IMR-90 (cell line): ENCODE measurements at regions not wholly inside any gene's neighbourhood (a gene's known extent, or its start where the extent isn't known, plus 50 kb on each side); places are given as distances from the start of the nearest gene placed in this dataset.

Experiments used
- ATAC-seq: fragments of 200-7000 bp; cut with Tn5 transposase; 2 replicates; pipeline ENCODE4 v1.9.1; 2020; ENCODE audit warnings: low read depth, mild to moderate bottlenecking, moderate library complexity
- BruUV-seq: library from RNA; stranded (reverse); fragments of 400-500 nt; replicated peaks from 2 replicates; lab custom pipeline; 2021; lab: Mats Ljungman, UMichigan
- CTCF ChIA-PET: fragments of 300-600 bp; formaldehyde crosslinking; extraction: SDS; loops from one replicate; lab custom pipeline; 2021; ENCODE audit warnings: antibody characterized with exemption; lab: Yijun Ruan, JAX
- POLR2A ChIA-PET: fragments of 300-600 bp; sonication (Branson Sonifier 250); formaldehyde crosslinking; loops from one replicate; lab custom pipeline; 2022; ENCODE audit warnings: antibody characterized with exemption; ENCODE audit not compliant: unreplicated experiment; lab: Charles Lee
- DNase-seq: peaks from one replicate; pipeline ENCODE4 v3.0.0; 2013
- H2AFZ ChIP-seq: replicated peaks from 2 replicates; pipeline ENCODE3; 2013; ENCODE audit warnings: low read length, mild to moderate bottlenecking; ENCODE audit not compliant: poor library complexity
- H2AK5ac ChIP-seq: 2 replicates; pipeline ENCODE4 v1.6.1; 2013; ENCODE audit warnings: low read depth, low read length, inconsistent platforms
- H2AK9ac ChIP-seq: replicated peaks from 2 replicates; pipeline ENCODE3; 2013; ENCODE audit warnings: mild to moderate bottlenecking, low read depth, low read length, moderate library complexity; ENCODE audit not compliant: poor library complexity
- H2BK120ac ChIP-seq: 2 replicates; pipeline ENCODE4 v1.6.1; 2013; ENCODE audit warnings: low read depth, low read length, inconsistent platforms
- H2BK15ac ChIP-seq: 3 replicates; pipeline ENCODE4 v1.6.1; 2013; ENCODE audit warnings: low read depth, low read length, inconsistent platforms
- H2BK20ac ChIP-seq: 2 replicates; pipeline ENCODE4 v1.6.1; 2013; ENCODE audit warnings: low read depth, mild to moderate bottlenecking, inconsistent platforms, low read length, moderate library complexity
- H2BK5ac ChIP-seq: 2 replicates; pipeline ENCODE4 v1.6.1; 2013; ENCODE audit warnings: mild to moderate bottlenecking, low read depth, low read length, inconsistent platforms; ENCODE audit not compliant: poor library complexity, severe bottlenecking
- H3K14ac ChIP-seq: replicated peaks from 2 replicates; pipeline ENCODE4 v1.6.1; 2013; ENCODE audit warnings: low read depth, low read length, inconsistent platforms
- H3K18ac ChIP-seq: 2 replicates; pipeline ENCODE4 v1.6.1; 2013; ENCODE audit warnings: low read depth, low read length, control low read depth
- H3K23ac ChIP-seq: 2 replicates; pipeline ENCODE4 v1.6.1; 2013; ENCODE audit warnings: low read depth, low read length, inconsistent platforms
- H3K27ac ChIP-seq: 2 replicates; pipeline ENCODE4 v1.5.1; 2013; ENCODE audit warnings: mild to moderate bottlenecking, control low read depth, low read length; ENCODE audit not compliant: insufficient read depth
- H3K27me3 ChIP-seq: 2 replicates; pipeline ENCODE4 v1.6.1; 2013; ENCODE audit warnings: low read length; ENCODE audit not compliant: control insufficient read depth, insufficient read depth
- H3K36me3 ChIP-seq: 2 replicates; pipeline ENCODE4 v1.6.1; 2013; ENCODE audit warnings: low read length, mixed read lengths; ENCODE audit not compliant: control insufficient read depth, insufficient read depth
- H3K4ac ChIP-seq: 2 replicates; pipeline ENCODE4 v1.6.1; 2013; ENCODE audit warnings: low read depth, low read length, inconsistent platforms
- H3K4me1 ChIP-seq: 2 replicates; pipeline ENCODE4 v1.6.1; 2013; ENCODE audit warnings: low read length, mixed read lengths; ENCODE audit not compliant: control insufficient read depth, insufficient read depth
- H3K4me2 ChIP-seq: 2 replicates; pipeline ENCODE4 v1.6.1; 2013; ENCODE audit warnings: low read depth, mild to moderate bottlenecking, control low read depth, low read length, moderate library complexity
- H3K4me3 ChIP-seq: 2 replicates; pipeline ENCODE4 v1.5.1; 2013; ENCODE audit warnings: low read depth, mild to moderate bottlenecking, control low read depth, low read length, moderate library complexity; ENCODE audit not compliant: insufficient read depth
- H3K56ac ChIP-seq: 2 replicates; pipeline ENCODE4 v1.6.1; 2013; ENCODE audit warnings: low read length, inconsistent platforms; ENCODE audit not compliant: insufficient read depth; ENCODE audit errors: extremely low read depth
- H3K79me1 ChIP-seq, 2 experiments: 2 replicates each; pipeline ENCODE4 v1.6.1; 2013; ENCODE audit warnings: low read length in 2 of 2, inconsistent platforms in 1 of 2, low read depth in 1 of 2
- H3K9ac ChIP-seq: 2 replicates; pipeline ENCODE4 v1.6.1; 2013; ENCODE audit warnings: low read depth, low read length, control low read depth
- H3K9me1 ChIP-seq: 2 replicates; pipeline ENCODE4 v1.6.1; 2013; ENCODE audit warnings: low read length, inconsistent platforms; ENCODE audit not compliant: insufficient read depth
- H3K9me3 ChIP-seq: 2 replicates; pipeline ENCODE4 v1.6.1; 2013; ENCODE audit warnings: low read length; ENCODE audit not compliant: control insufficient read depth, insufficient read depth
- H4K20me1 ChIP-seq: 2 replicates; pipeline ENCODE4 v1.6.1; 2013; ENCODE audit warnings: low read length, inconsistent platforms; ENCODE audit not compliant: insufficient read depth
- H4K5ac ChIP-seq: 2 replicates; pipeline ENCODE4 v1.6.1; 2013; ENCODE audit warnings: mild to moderate bottlenecking, low read depth, low read length, control low read depth
- H4K8ac ChIP-seq, 2 experiments: 2 replicates each; pipeline ENCODE4 v1.6.1; 2013; ENCODE audit warnings: low read depth in 2 of 2, low read length in 2 of 2, control low read depth in 1 of 2, inconsistent platforms in 1 of 2
- H4K91ac ChIP-seq: 2 replicates; pipeline ENCODE4 v1.6.1; 2013; ENCODE audit warnings: low read depth, low read length, inconsistent platforms; ENCODE audit not compliant: insufficient read depth
- BHLHE40 ChIP-seq: fragments of 150-350 bp; IDR thresholded peaks from 2 replicates; pipeline ENCODE4 v1.6.1; 2016; ENCODE audit warnings: mild to moderate bottlenecking, low read depth, low read length
- CEBPB ChIP-seq: IDR thresholded peaks from 2 replicates; pipeline ENCODE4 v1.6.1; 2012; ENCODE audit warnings: low read depth, low read length, improper control_type of control experiment
- CHD1 ChIP-seq: IDR thresholded peaks from 2 replicates; pipeline ENCODE4 v1.6.1; 2012; ENCODE audit warnings: low read depth, low read length, improper control_type of control experiment
- CTCF ChIP-seq: conservative IDR thresholded peaks from 2 replicates; pipeline ENCODE4 v1.5.1; 2012; ENCODE audit warnings: mild to moderate bottlenecking, low read depth, low read length, improper control_type of control experiment
- ELK1 ChIP-seq: fragments of 150-350 bp; IDR thresholded peaks from 2 replicates; pipeline ENCODE4 v1.6.1; 2016; ENCODE audit warnings: low read depth, mild to moderate bottlenecking, low read length, moderate library complexity, borderline replicate concordance
- FOS ChIP-seq: fragments of 150-350 bp; IDR thresholded peaks from 2 replicates; pipeline ENCODE4 v1.6.1; 2016; ENCODE audit warnings: low read depth, low read length
- MAFK ChIP-seq: IDR thresholded peaks from 2 replicates; pipeline ENCODE4 v1.6.1; 2012; ENCODE audit warnings: low read depth, low read length, improper control_type of control experiment
- MAZ ChIP-seq: IDR thresholded peaks from 2 replicates; pipeline ENCODE4 v1.6.1; 2012; ENCODE audit warnings: low read depth, mild to moderate bottlenecking, low read length, improper control_type of control experiment, moderate library complexity, borderline replicate concordance
- MXI1 ChIP-seq: IDR thresholded peaks from 2 replicates; pipeline ENCODE4 v1.6.1; 2012; ENCODE audit warnings: low read depth, mild to moderate bottlenecking, low read length, moderate library complexity, borderline replicate concordance
- NFE2L2 ChIP-seq: fragments of 150-350 bp; IDR thresholded peaks from 2 replicates; pipeline ENCODE4 v1.6.1; 2016; ENCODE audit warnings: low read depth, mild to moderate bottlenecking, low read length
- POLR2A ChIP-seq: IDR thresholded peaks from 2 replicates; pipeline ENCODE4 v1.6.1; 2012; ENCODE audit warnings: mild to moderate bottlenecking, low read depth, low read length
- RAD21 ChIP-seq: IDR thresholded peaks from 2 replicates; pipeline ENCODE4 v1.6.1; 2012; ENCODE audit warnings: low read length, improper control_type of control experiment
- RCOR1 ChIP-seq: IDR thresholded peaks from 2 replicates; pipeline ENCODE4 v1.6.1; 2012; ENCODE audit warnings: mild to moderate bottlenecking, low read length, improper control_type of control experiment; ENCODE audit not compliant: insufficient replicate concordance
- RFX5 ChIP-seq: IDR thresholded peaks from 2 replicates; pipeline ENCODE4 v1.8.0; 2012; ENCODE audit warnings: low read depth, mild to moderate bottlenecking, low read length, moderate library complexity
- SMC3 ChIP-seq: fragments of 150-350 bp; IDR thresholded peaks from 2 replicates; pipeline ENCODE4 v1.6.1; 2016; ENCODE audit warnings: low read depth, mild to moderate bottlenecking, antibody characterized with exemption, low read length, moderate library complexity
- USF2 ChIP-seq: fragments of 150-350 bp; IDR thresholded peaks from 2 replicates; pipeline ENCODE4 v1.6.1; 2017; ENCODE audit warnings: mild to moderate bottlenecking, antibody characterized with exemption, low read length, low read depth
- WGBS, 2 experiments: methylation state at CpG; one replicate each; pipeline versions ENCODE4 v1.1.5 to v1.1.7; 2013; ENCODE audit warnings: missing lambda C conversion rate in 2 of 2; ENCODE audit not compliant: insufficient read length in 1 of 2; ENCODE audit errors: extremely low coverage in 2 of 2; 5-methylcytosine and 5-hydroxymethylcytosine counted together
- dilution Hi-C: fragments of 300-500 bp; cut with HindIII; formaldehyde crosslinking; loops from one replicate; pipeline ENCODE4 v1.14.3; 2018; ENCODE audit warnings: low sequenced_read_pairs; ENCODE audit not compliant: unreplicated experiment
- in situ Hi-C: fragments of 300-500 bp; cut with MboI; formaldehyde crosslinking; loops from 3 replicates; pipeline ENCODE4 v1.14.3; 2019; ENCODE audit warnings: low sequenced_read_pairs, inconsistent platforms, mixed read lengths
- intact Hi-C: fragments of 100-400 bp; cut with micrococcal nuclease; formaldehyde crosslinking; loops from 2 replicates; pipeline ENCODE4 v1.10.0; 2022

GRCh38 chr2:40658941-40659340 lies 207.1 kb upstream of the SLC8A1 start:
- Histone ChIP-seq H4K20me1 (no peaks in the 10 kb centered on the region), H3K27me3 (no peaks in the 10 kb centered on the region), H2BK15ac (no peak overlapping the region), H2AK9ac (no peak overlapping the region), H4K91ac (no peak overlapping the region), H2AK5ac (no peak overlapping the region), H3K36me3 (no peaks in the 10 kb centered on the region), H3K4me2 (no peak overlapping the region), H3K4ac (no peak overlapping the region), H3K4me3 (no peak overlapping the region), H4K8ac (no peak overlapping the region), H3K4me1 (no peaks in the 10 kb centered on the region), H2BK5ac (no peak overlapping the region), H3K18ac (no peak overlapping the region), H3K79me1 (no peaks in the 10 kb centered on the region), H2AFZ (no peak overlapping the region), H3K23ac (no peak overlapping the region), H3K9ac (no peak overlapping the region), H3K9me3 (no peaks in the 10 kb centered on the region), H2BK20ac (no peak overlapping the region), H3K56ac (no peak overlapping the region), H3K14ac (no peak overlapping the region), H4K5ac (no peak overlapping the region), H2BK120ac (no peak overlapping the region), H3K9me1 (no peaks in the 10 kb centered on the region), H3K27ac (no peak overlapping the region)
- peak; percentile 76 for ATAC-seq
- DNase-seq: peak; percentile 40
- intact Hi-C loops: no loop called here
- no CpG with 5 or more reads among the region's 1 CpG for WGBS, 2 experiments
- in situ Hi-C loops: no loop called here
- dilution Hi-C loops: no loop called here
- ChIA-PET CTCF (interaction anchor here (0.6 kb wide), 1 partner anchor 381 kb away, joined by 3 read pairs; no protein-coding TSS in a partner anchor), POLR2A (interaction anchor here (0.6 kb wide), 1 partner anchor 10 kb away, joined by 5 read pairs; no protein-coding TSS in a partner anchor)
- TF ChIP-seq USF2 (no peak), CHD1 (no peak), MAFK (no peak), RFX5 (no peak), POLR2A (no peak), SMC3 (no peak), CEBPB (no peak), MAZ (no peak), RAD21 (no peak), MXI1 (no peak), NFE2L2 (no peak), ELK1 (no peak), CTCF (no peak), BHLHE40 (no peak), RCOR1 (no peak), FOS (no peak)
- BruUV-seq: no TSS peak
